Spinal cord (tissue), 9 donors: ENCODE measurements at regions not wholly inside any gene's neighbourhood (a gene's known extent, or its start where the extent isn't known, plus 50 kb on each side); places are given as distances from the start of the nearest gene placed in this dataset.
A peak's percentile ranks its signal among the peaks of the same experiment; 100 is the strongest.

Experiments
- DNase-seq, 6 donors: peaks; one replicate each; pipeline versions ENCODE4 v3.0.0 to v3.0.0-alpha.2; 2013 to 2015; ENCODE audit warnings: low spot score in 6 of 6, low read depth in 4 of 6
- H3K27ac ChIP-seq: one replicate; pipeline ENCODE4 v1.5.1; 2013; ENCODE audit warnings: low read depth, low read length, control low read depth
- H3K27me3 ChIP-seq: one replicate; pipeline ENCODE4 v1.6.1; 2013; ENCODE audit warnings: low read length; ENCODE audit not compliant: control insufficient read depth, insufficient read depth
- H3K36me3 ChIP-seq: one replicate; pipeline ENCODE4 v1.6.1; 2013; ENCODE audit warnings: low read length; ENCODE audit not compliant: control insufficient read depth, insufficient read depth
- H3K4me1 ChIP-seq: one replicate; pipeline ENCODE4 v1.6.1; 2013; ENCODE audit warnings: low read length; ENCODE audit not compliant: control insufficient read depth, insufficient read depth
- H3K4me3 ChIP-seq: one replicate; pipeline ENCODE4 v1.5.1; 2013; ENCODE audit warnings: low read depth, low read length, control low read depth
- H3K9me3 ChIP-seq: one replicate; pipeline ENCODE4 v1.6.1; 2013; ENCODE audit warnings: low read length; ENCODE audit not compliant: control insufficient read depth, insufficient read depth
- WGBS: methylation state at CpG from one replicate; pipeline ENCODE4 v1.1.5; 2013; ENCODE audit warnings: missing lambda C conversion rate; ENCODE audit not compliant: insufficient coverage; 5-methylcytosine and 5-hydroxymethylcytosine counted together
- donor health status: healthy.

- WGBS, result 67% methylated on average over 1 of the region's 2 CpGs
- no peak overlapping the region for H3K27ac ChIP-seq
- no peak overlapping the region for H3K4me3 ChIP-seq
- peaks cover 9% of the 10 kb centered on the region for H3K4me1 ChIP-seq
- DNase-seq, result no peak
- H3K27me3 ChIP-seq, result no peaks in the 10 kb centered on the region
- no peaks in the 10 kb centered on the region for H3K9me3 ChIP-seq
- H3K36me3 ChIP-seq, result no peaks in the 10 kb centered on the region
Observed at GRCh38 chr5:74341221-74341620, 299.3 kb downstream of the ENC1 start.

GRCh38 chr5:74340476-74340875 is 300.1 kb downstream of the ENC1 start:
- 83% methylated on average over 2 of the region's 5 CpGs for WGBS
- no peaks in the 10 kb centered on the region for H3K36me3 ChIP-seq
- H3K9me3 ChIP-seq, result no peaks in the 10 kb centered on the region
- no peak overlapping the region for H3K27ac ChIP-seq
- peaks cover 11% of the 10 kb centered on the region for H3K4me1 ChIP-seq
- no peak overlapping the region for H3K4me3 ChIP-seq
- DNase-seq, result no peak
- no peaks in the 10 kb centered on the region for H3K27me3 ChIP-seq

DNA sequence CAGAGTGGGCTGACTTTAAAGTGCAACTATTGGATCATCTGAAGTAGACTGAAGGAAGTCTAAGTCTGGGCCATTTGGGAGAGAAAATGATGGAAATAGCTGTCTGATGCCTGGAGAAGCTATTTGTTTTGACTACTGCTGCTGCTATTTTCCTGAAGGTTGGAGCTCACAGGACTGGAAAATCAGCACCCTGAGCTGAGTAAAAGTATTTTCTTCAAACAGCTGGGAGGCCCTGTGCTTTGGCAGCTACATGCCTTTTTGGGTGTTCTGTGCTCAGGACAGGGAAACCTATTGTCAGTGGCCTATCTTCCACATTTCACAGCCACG is 302.6 kb downstream of the ENC1 start:
- no peaks in the 10 kb centered on the region for H3K9me3 ChIP-seq
- WGBS, result no CpG with 5 or more reads among the region's 1 CpG
- no peaks in the 10 kb centered on the region for H3K36me3 ChIP-seq
- H3K27me3 ChIP-seq, result no peaks in the 10 kb centered on the region
- H3K4me3 ChIP-seq, result no peak overlapping the region
- H3K27ac ChIP-seq, result peak overlapping the region; percentile 57
- peaks cover 11% of the 10 kb centered on the region for H3K4me1 ChIP-seq
- DNase-seq, result no peak

GRCh38 chr5:74337254-74337983 is 303.1 kb downstream of the ENC1 start:
- peaks cover 11% of the 10 kb centered on the region for H3K4me1 ChIP-seq
- H3K4me3 ChIP-seq, result no peak overlapping the region
- no peaks in the 10 kb centered on the region for H3K9me3 ChIP-seq
- no peak overlapping the region for H3K27ac ChIP-seq
- H3K27me3 ChIP-seq, result no peaks in the 10 kb centered on the region
- WGBS, result 33% methylated on average over 4 of the region's 9 CpGs
- no peaks in the 10 kb centered on the region for H3K36me3 ChIP-seq
- DNase-seq, result peak in 1 of 6 donors; percentile 88

DNA sequence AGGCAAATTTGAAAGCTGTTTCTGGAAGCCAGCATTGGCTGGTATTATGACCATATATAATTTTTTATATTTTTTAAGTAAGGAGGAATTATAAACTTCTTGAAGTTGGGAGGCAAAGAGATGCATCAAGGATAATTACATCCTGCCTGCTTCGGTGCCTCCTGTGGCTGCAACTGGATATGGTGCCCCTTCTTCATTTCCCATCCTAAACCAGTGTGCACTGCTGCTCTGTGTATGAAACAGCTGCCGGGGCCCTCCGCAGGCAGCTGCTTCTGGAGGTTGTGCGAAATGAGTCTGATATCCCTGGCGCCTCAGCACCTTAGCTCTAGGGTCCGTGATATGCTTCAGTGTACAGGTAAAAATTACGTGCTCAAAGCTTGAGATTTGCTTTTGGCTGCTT is 304.2 kb downstream of the ENC1 start:
- Histone ChIP-seq H3K27me3 (no peaks in the 10 kb centered on the region), H3K36me3 (no peaks in the 10 kb centered on the region), H3K27ac (no peak overlapping the region), H3K4me1 (peaks cover 11% of the 10 kb centered on the region), H3K9me3 (no peaks in the 10 kb centered on the region), H3K4me3 (no peak overlapping the region)
- WGBS, result 72% methylated on average over 5 of the region's 7 CpGs
- DNase-seq, result peak in 1 of 6 donors; percentile 78

DNA sequence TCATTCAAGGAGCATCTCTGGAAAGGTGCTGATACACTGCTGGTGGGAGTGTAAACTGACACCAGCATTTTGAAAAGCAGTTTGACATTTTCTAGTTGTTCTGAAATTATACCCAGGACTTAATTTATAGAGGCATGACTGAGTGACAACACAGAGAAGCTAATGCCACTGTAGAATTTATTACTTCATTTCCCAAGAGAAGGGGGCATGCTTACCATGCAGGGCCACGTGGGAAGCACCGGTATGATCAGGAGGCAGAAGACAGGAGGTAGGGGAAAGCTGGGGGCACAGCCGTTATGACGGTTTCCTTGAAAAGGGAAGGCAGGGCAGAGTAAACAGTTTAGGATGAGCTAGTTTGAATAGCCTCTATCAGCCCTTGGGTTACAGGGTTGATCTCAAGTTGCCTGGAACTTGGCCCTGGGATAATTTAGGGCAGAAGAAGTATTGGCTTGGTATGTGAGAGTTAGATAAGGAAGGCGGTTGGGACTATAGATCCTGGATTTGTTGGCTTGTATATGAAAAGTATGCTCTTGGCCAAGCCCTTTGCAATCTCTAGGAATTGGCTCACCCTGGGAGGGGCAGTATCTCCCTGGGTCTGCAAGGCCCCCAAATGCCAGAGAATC is 305.7 kb downstream of the ENC1 start:
- no peak for DNase-seq
- no peaks in the 10 kb centered on the region for H3K27me3 ChIP-seq
- no peaks in the 10 kb centered on the region for H3K36me3 ChIP-seq
- no peaks in the 10 kb centered on the region for H3K9me3 ChIP-seq
- H3K4me3 ChIP-seq, result no peak overlapping the region
- no peak overlapping the region for H3K27ac ChIP-seq
- H3K4me1 ChIP-seq, result peaks cover 11% of the 10 kb centered on the region
- 75% methylated on average over 5 of the region's 5 CpGs for WGBS

- H3K36me3 ChIP-seq, result no peaks in the 10 kb centered on the region
- H3K4me3 ChIP-seq, result no peak overlapping the region
- no peak overlapping the region for H3K27ac ChIP-seq
- H3K4me1 ChIP-seq, result peaks cover 11% of the 10 kb centered on the region
- no peak for DNase-seq
- no peaks in the 10 kb centered on the region for H3K27me3 ChIP-seq
- H3K9me3 ChIP-seq, result no peaks in the 10 kb centered on the region
- no CpG with 5 or more reads among the region's 4 CpGs for WGBS
Observed at GRCh38 chr5:74334062-74334761, 306.3 kb downstream of the ENC1 start.

GRCh38 chr5:74333430-74333829 is 307.1 kb downstream of the ENC1 start:
- Histone ChIP-seq H3K27me3 (no peaks in the 10 kb centered on the region), H3K36me3 (no peaks in the 10 kb centered on the region), H3K4me3 (no peak overlapping the region), H3K9me3 (no peaks in the 10 kb centered on the region), H3K27ac (no peak overlapping the region), H3K4me1 (peaks cover 11% of the 10 kb centered on the region)
- no peak for DNase-seq

GRCh38 chr5:74332682-74333081 is 307.8 kb downstream of the ENC1 start:
- peak in 1 of 6 donors; percentile 94 for DNase-seq
- Histone ChIP-seq H3K9me3 (no peaks in the 10 kb centered on the region), H3K36me3 (no peaks in the 10 kb centered on the region), H3K27me3 (no peaks in the 10 kb centered on the region), H3K4me3 (no peak overlapping the region), H3K27ac (no peak overlapping the region), H3K4me1 (peaks cover 11% of the 10 kb centered on the region)
- WGBS, result 20% methylated on average over 1 of the region's 3 CpGs

DNA sequence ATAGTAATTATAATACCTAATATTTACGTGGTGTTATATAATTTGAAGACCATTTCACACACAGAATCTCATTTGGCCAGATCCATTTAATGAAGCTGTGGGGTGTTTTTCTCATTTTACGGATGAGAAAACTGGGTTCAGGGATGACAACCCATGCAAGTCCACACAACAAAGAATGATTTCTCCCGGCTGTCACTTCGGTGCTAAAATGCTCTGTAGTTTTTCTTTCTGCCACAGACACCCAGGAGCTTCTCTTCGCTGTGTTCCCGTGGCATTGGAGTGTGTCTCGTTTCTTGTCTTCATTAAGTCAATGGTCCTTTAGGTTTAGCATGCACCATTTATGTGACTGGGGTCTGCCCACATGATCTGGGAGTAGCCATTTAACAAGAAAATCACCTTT is 308.5 kb downstream of the ENC1 start:
- peak in 1 of 6 donors; percentile 73 for DNase-seq
- Histone ChIP-seq H3K4me1 (peaks cover 6% of the 10 kb centered on the region), H3K4me3 (no peak overlapping the region), H3K27me3 (no peaks in the 10 kb centered on the region), H3K9me3 (no peaks in the 10 kb centered on the region), H3K36me3 (no peaks in the 10 kb centered on the region), H3K27ac (no peak overlapping the region)
- 100% methylated on average over 3 of the region's 7 CpGs for WGBS
